BLaER1 (cell line): ENCODE measurements at regions not wholly inside any gene's neighbourhood (a gene's known extent, or its start where the extent isn't known, plus 50 kb on each side); places are given as distances from the start of the nearest gene placed in this dataset.

Experiments used
- H3K27ac ChIP-seq: shearing (Covaris generic); formaldehyde crosslinking; 2 replicates; pipeline ENCODE4 v1.8.1; 2022
- H3K27me3 ChIP-seq: shearing (Covaris generic); formaldehyde crosslinking; 2 replicates; pipeline ENCODE4 v1.8.1; 2022
- H3K36me3 ChIP-seq: shearing (Covaris generic); formaldehyde crosslinking; 2 replicates; pipeline ENCODE4 v1.8.1; 2022
- H3K4me1 ChIP-seq: shearing (Covaris generic); formaldehyde crosslinking; 2 replicates; pipeline ENCODE4 v1.8.1; 2022
- H3K4me2 ChIP-seq: shearing (Covaris generic); formaldehyde crosslinking; 2 replicates; pipeline ENCODE4 v1.8.1; 2022
- H3K4me3 ChIP-seq: shearing (Covaris generic); formaldehyde crosslinking; 2 replicates; pipeline ENCODE4 v1.8.1; 2022
- H3K9ac ChIP-seq: shearing (Covaris generic); formaldehyde crosslinking; 2 replicates; pipeline ENCODE4 v1.8.1; 2022
- H3K9me3 ChIP-seq: shearing (Covaris generic); formaldehyde crosslinking; 2 replicates; pipeline ENCODE4 v1.8.1; 2022
- H4K20me1 ChIP-seq: shearing (Covaris generic); formaldehyde crosslinking; 2 replicates; pipeline ENCODE4 v1.8.1; 2022
- Cebpa-rat ChIP-seq: shearing (Covaris generic); IDR thresholded peaks from 2 replicates; pipeline ENCODE4 v1.8.1; 2022

DNA sequence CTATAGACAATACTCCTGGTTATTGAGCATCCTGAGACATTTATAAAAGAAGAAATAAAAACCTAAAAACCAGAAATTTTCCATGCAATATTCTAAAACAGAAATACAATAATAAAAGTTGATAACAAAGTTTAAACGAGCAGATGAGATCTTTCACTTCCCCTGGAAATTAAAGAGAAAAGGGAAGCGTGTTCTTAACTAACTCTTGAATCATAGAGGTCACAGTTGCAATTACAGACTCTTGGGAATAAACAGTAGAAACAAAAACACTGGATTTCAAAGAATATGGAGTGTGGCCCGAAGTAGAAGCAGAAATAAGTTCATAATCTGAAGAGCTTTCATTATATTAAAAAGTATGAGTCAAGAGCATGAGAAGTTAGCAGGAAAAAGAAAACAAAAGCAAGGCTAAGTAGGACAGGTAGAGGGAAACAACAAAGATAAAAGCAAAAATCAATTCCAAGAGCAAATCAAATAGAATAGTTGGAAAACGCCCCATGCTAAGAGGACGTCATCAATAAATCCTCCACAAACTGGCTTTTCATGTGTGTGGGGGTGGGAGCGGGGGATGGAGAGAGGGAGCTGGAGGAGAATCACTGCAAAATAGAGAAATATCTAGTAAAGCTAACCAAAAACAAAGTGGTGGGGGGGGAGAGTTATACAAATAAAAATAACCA, 55.2 kb upstream of the C10orf71 start:
- H3K27me3 ChIP-seq = no peaks in the 10 kb centered on the region
- H3K9me3 ChIP-seq = no peaks in the 10 kb centered on the region
- peak overlapping the region; percentile 20; the same call in 1 of the 2 replicates for H3K27ac ChIP-seq
- H3K4me1 ChIP-seq = peaks cover 18% of the 10 kb centered on the region
- H3K4me2 ChIP-seq = peak overlapping the region; percentile 52; the same call in 1 of the 2 replicates
- no peaks in the 10 kb centered on the region for H4K20me1 ChIP-seq
- TF ChIP-seq Cebpa-rat = no peak
- H3K36me3 ChIP-seq = no peaks in the 10 kb centered on the region
- H3K9ac ChIP-seq = no peak overlapping the region
- H3K4me3 ChIP-seq = no peak overlapping the region

DNA sequence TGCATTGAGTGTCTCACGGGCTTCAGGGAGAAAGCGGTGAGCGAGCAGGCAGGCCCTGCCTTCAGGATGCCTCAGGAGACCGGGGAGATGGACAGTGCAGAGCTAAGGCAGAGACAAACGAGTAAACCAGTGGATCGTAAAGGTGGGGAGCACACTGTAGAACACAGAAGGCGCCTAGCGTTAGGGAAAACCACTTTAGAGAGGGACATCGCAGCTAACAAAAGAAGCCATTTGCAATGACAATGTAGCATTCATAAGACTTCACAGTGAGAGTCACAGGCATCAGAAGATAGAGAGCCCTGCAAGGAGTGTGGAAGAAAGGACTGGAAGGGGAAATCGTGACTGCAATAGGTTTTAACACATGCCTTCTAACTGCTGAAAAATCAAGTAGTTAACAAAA, 54.9 kb upstream of the TMEM273 start:
- Histone ChIP-seq H3K4me3 (no peak overlapping the region), H3K4me1 (peaks cover 18% of the 10 kb centered on the region), H3K27me3 (no peaks in the 10 kb centered on the region), H4K20me1 (no peaks in the 10 kb centered on the region), H3K27ac (peak overlapping the region; percentile 20; the same call in 1 of the 2 replicates), H3K9me3 (no peaks in the 10 kb centered on the region), H3K36me3 (no peaks in the 10 kb centered on the region), H3K4me2 (peak overlapping the region; percentile 52; the same call in 1 of the 2 replicates), H3K9ac (no peak overlapping the region)
- no peak for TF ChIP-seq Cebpa-rat

DNA sequence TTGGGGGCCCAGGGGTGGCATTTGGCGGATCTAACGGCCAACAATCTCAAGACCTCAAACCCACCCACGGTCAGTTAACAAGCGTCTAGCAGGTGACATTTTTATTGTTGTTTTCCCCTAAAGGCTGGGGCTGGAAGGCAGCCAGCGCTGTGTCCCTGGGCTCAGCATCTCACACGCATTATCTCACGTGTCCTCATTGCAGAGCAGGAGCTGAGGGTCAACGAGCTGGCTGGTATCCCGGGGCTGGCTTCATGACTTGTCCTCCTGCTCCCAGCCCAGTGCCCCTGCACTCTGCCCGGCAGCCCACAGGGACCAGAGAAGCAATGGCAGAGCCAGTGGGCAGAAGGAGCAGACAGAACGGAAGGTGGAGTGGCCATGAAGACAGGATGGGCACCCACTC, 54.4 kb upstream of the TMEM273 start:
- H3K27me3 ChIP-seq = no peaks in the 10 kb centered on the region
- TF ChIP-seq Cebpa-rat = no peak
- no peaks in the 10 kb centered on the region for H3K9me3 ChIP-seq
- no peaks in the 10 kb centered on the region for H3K36me3 ChIP-seq
- no peak overlapping the region for H3K9ac ChIP-seq
- H3K4me2 ChIP-seq = peak overlapping the region; percentile 52; the same call in 1 of the 2 replicates
- no peak overlapping the region for H3K4me3 ChIP-seq
- peak overlapping the region; percentile 20; the same call in 1 of the 2 replicates for H3K27ac ChIP-seq
- H3K4me1 ChIP-seq = peaks cover 18% of the 10 kb centered on the region
- no peaks in the 10 kb centered on the region for H4K20me1 ChIP-seq

DNA sequence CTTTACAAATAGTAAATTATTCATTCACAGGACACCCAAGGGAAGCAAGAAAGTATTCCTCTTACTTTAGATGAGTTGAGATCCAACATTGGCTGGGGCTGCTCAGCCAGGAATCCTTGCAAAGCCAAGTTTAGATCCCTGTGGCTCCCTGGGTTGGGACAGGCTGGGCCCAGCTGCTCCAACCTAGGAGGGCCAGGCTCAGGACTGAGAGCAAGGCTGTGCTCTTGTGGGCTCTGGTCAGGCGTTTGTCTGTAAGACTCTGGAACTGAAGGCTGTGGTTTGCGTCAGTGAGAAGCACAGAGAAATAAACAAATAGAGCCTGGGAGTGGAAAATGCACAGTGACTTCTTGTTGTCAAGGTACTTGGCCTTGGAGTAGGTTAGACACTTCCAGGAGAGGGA, 53.2 kb upstream of the TMEM273 start:
- Histone ChIP-seq H3K9ac (no peak overlapping the region), H3K27ac (no peak overlapping the region), H3K27me3 (no peaks in the 10 kb centered on the region), H3K4me2 (no peak overlapping the region), H3K36me3 (no peaks in the 10 kb centered on the region), H3K4me1 (peaks cover 18% of the 10 kb centered on the region), H3K4me3 (no peak overlapping the region), H4K20me1 (no peaks in the 10 kb centered on the region), H3K9me3 (no peaks in the 10 kb centered on the region; the same call in 1 of the 2 replicates)
- TF ChIP-seq Cebpa-rat = no peak

DNA sequence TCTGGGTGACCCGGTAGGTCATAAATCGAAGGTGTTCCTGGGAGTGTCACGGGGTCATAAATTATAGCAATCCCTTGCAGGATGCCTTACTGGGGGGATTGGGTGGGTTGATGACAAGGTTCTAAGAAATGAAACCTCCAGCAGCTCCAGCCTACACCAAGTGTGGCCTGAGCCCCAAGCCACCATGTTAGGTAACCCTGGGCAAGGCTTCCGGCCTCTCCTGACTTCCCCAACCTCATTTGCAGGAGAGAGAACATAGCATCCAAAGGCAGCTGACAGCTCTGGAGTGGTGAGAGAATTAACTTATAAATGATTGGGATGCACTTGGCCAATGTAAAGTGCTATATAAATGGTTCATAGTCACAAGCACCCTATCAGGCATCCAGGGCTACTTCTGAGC, 52.8 kb upstream of the TMEM273 start:
- no peak overlapping the region for H3K4me3 ChIP-seq
- no peaks in the 10 kb centered on the region for H3K27me3 ChIP-seq
- TF ChIP-seq Cebpa-rat = no peak
- H3K9me3 ChIP-seq = no peaks in the 10 kb centered on the region; the same call in 1 of the 2 replicates
- H3K36me3 ChIP-seq = no peaks in the 10 kb centered on the region
- no peaks in the 10 kb centered on the region for H4K20me1 ChIP-seq
- no peak overlapping the region for H3K4me2 ChIP-seq
- H3K9ac ChIP-seq = no peak overlapping the region
- H3K27ac ChIP-seq = no peak overlapping the region
- H3K4me1 ChIP-seq = peaks cover 18% of the 10 kb centered on the region
